ENCODE measurements at regions not wholly inside any gene's neighbourhood (a gene's known extent, or its start where the extent isn't known, plus 50 kb on each side); places are given as distances from the start of the nearest gene placed in this dataset.

DNA sequence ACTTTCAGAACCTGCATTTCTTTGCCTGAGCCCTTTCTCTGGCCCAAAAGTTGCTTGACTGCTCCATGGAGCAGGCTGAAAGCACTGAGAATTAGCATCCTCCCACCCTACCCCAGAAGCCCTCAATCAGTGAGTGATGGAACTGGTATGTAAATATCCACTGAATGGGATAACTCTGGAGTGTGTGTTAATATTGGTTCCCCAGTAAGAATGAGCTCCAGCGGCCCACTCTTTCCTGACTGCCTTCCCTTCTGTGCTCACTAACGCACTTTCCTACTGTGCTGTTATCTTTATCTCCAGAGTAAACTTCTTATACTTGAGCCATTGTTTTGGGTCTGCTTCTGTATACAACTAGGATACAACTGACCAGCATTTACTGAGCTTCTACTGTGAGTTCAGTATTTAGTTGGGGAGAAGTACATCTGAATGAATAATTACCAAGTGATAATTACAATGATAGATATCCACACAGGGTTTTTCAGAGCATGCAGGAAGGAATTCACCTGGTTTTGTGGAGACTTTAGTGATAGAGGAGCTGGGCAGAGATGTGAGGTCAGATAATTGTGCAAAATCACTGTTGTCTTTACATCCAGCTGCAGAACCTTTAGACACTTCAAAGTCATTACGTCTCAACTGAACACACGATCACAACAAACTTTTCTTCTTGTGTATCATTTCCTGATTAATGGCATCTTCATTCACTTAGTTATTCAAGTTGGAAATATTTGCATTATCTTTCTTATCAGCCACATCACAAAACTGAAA, 149.2 kb upstream of the BTG1 start:
- Histone ChIP-seq H3K27me3 (replicated peaks; ENCODE audit: insufficient read depth, low read depth, low read length, poor library complexity) (no peaks in the 10 kb centered on the region), H3K9me3 (ENCODE audit: low read depth, low read length, poor library complexity, severe bottlenecking) (no peaks in the 10 kb centered on the region), H3K4me1 (ENCODE audit: insufficient read depth, low read length, poor library complexity, severe bottlenecking) (no peaks in the 10 kb centered on the region), H3K27ac (ENCODE audit: low read depth, low read length, poor library complexity, severe bottlenecking) (no peak overlapping the region), H3K36me3 (ENCODE audit: insufficient read depth, low read length, poor library complexity, severe bottlenecking) (no peaks in the 10 kb centered on the region), H3K4me3 (ENCODE audit: low read depth, low read length, poor library complexity, severe bottlenecking) (no peak overlapping the region)
- ChIA-PET CTCF (no interaction called here), POLR2A (ENCODE audit: low non-redundant PET) (no interaction called here)
- TF ChIP-seq, protein P1, sequence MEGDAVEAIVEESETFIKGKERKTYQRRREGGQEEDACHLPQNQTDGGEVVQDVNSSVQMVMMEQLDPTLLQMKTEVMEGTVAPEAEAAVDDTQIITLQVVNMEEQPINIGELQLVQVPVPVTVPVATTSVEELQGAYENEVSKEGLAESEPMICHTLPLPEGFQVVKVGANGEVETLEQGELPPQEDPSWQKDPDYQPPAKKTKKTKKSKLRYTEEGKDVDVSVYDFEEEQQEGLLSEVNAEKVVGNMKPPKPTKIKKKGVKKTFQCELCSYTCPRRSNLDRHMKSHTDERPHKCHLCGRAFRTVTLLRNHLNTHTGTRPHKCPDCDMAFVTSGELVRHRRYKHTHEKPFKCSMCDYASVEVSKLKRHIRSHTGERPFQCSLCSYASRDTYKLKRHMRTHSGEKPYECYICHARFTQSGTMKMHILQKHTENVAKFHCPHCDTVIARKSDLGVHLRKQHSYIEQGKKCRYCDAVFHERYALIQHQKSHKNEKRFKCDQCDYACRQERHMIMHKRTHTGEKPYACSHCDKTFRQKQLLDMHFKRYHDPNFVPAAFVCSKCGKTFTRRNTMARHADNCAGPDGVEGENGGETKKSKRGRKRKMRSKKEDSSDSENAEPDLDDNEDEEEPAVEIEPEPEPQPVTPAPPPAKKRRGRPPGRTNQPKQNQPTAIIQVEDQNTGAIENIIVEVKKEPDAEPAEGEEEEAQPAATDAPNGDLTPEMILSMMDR (conservative IDR thresholded peaks at IDR 0.05; ENCODE audit: low read depth, low read length) = no peak
- no peak for TF ChIP-seq EZH2 (IDR thresholded peaks at IDR 0.05; ENCODE audit: borderline replicate concordance, low read depth, low read length, poor library complexity, severe bottlenecking)
- peak; percentile 12 for DNase-seq (ENCODE audit: low spot score)
- no TSS peak for BruUV-seq (replicated peaks)
- intact Hi-C loops (cut with micrococcal nuclease; ENCODE audit: unreplicated experiment) = no loop called here

DNA sequence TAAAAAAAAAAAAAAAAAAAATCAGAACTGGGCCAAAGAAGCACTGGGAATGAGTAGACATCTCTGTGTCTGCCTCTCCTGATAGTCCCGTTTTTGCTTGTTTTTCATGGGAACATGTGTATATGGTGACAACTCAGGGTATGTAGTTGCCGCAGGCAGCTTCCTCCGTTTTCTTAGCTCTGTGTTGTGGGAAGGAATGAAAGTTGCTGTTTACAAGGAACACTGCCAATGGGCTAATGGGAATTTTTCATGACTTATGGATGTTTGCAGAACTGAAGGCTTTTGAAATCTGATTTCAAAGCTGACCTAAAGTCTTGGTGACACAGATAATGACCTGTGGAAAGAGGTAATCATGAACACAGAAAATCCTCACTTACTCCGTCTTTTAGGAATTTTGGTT, 146.4 kb upstream of the BTG1 start:
- CTCF ChIA-PET = no interaction called here
- TF ChIP-seq EZH2 (IDR thresholded peaks at IDR 0.05; ENCODE audit: borderline replicate concordance, low read depth, low read length, poor library complexity, severe bottlenecking) = no peak
- TF ChIP-seq, protein P1 (conservative IDR thresholded peaks at IDR 0.05; ENCODE audit: low read depth, low read length) = no peak
- no peaks in the 10 kb centered on the region for H3K27me3 ChIP-seq (replicated peaks; ENCODE audit: insufficient read depth, low read depth, low read length, poor library complexity)
- no peak overlapping the region for H3K27ac ChIP-seq (ENCODE audit: low read depth, low read length, poor library complexity, severe bottlenecking)
- BruUV-seq (replicated peaks) = no TSS peak
- POLR2A ChIA-PET (ENCODE audit: low non-redundant PET) = no interaction called here
- no peaks in the 10 kb centered on the region for H3K4me1 ChIP-seq (ENCODE audit: insufficient read depth, low read length, poor library complexity, severe bottlenecking)
- no peak for DNase-seq (ENCODE audit: low spot score)
- no peaks in the 10 kb centered on the region for H3K36me3 ChIP-seq (ENCODE audit: insufficient read depth, low read length, poor library complexity, severe bottlenecking)
- no peak overlapping the region for H3K4me3 ChIP-seq (ENCODE audit: low read depth, low read length, poor library complexity, severe bottlenecking)
- intact Hi-C loops (cut with micrococcal nuclease; ENCODE audit: unreplicated experiment) = no loop called here
- no peaks in the 10 kb centered on the region for H3K9me3 ChIP-seq (ENCODE audit: low read depth, low read length, poor library complexity, severe bottlenecking)

DNA sequence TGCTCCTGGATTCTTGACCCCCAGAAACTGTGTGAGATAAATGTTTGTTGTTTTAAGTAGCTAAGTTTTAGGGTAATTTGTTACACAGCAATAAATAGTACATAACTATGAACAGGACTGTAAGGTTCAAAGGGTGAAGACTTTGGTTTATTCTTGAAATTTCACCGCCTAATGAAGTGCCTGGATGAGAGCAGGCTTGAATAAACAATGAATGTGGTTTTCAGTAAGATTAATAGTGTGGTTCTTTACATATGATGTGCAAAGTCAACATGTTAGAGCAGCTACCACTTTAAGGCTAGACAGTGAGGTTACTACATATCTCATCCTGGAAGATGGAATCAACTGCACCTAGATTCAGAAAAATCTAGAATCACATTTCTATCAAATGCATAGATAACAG, 145.2 kb upstream of the BTG1 start:
- no peak overlapping the region for H3K27ac ChIP-seq (ENCODE audit: low read depth, low read length, poor library complexity, severe bottlenecking)
- intact Hi-C loops (cut with micrococcal nuclease; ENCODE audit: unreplicated experiment) = no loop called here
- no peaks in the 10 kb centered on the region for H3K27me3 ChIP-seq (replicated peaks; ENCODE audit: insufficient read depth, low read depth, low read length, poor library complexity)
- no peak for DNase-seq (ENCODE audit: low spot score)
- CTCF ChIA-PET = no interaction called here
- no peaks in the 10 kb centered on the region for H3K36me3 ChIP-seq (ENCODE audit: insufficient read depth, low read length, poor library complexity, severe bottlenecking)
- no peak overlapping the region for H3K4me3 ChIP-seq (ENCODE audit: low read depth, low read length, poor library complexity, severe bottlenecking)
- POLR2A ChIA-PET (ENCODE audit: low non-redundant PET) = interaction anchor here (0.6 kb wide), 1 partner anchor 15 kb away, joined by 3 read pairs; no protein-coding TSS in a partner anchor
- H3K4me1 ChIP-seq (ENCODE audit: insufficient read depth, low read length, poor library complexity, severe bottlenecking) = no peaks in the 10 kb centered on the region
- no peaks in the 10 kb centered on the region for H3K9me3 ChIP-seq (ENCODE audit: low read depth, low read length, poor library complexity, severe bottlenecking)
- BruUV-seq (replicated peaks) = no TSS peak
- TF ChIP-seq, protein P1 (conservative IDR thresholded peaks at IDR 0.05; ENCODE audit: low read depth, low read length) = no peak
- TF ChIP-seq EZH2 (IDR thresholded peaks at IDR 0.05; ENCODE audit: borderline replicate concordance, low read depth, low read length, poor library complexity, severe bottlenecking) = no peak

Data from A673 (cell line).